Endodermal cell (in vitro differentiated cells): ENCODE measurements at regions not wholly inside any gene's neighbourhood (a gene's known extent, or its start where the extent isn't known, plus 50 kb on each side); places are given as distances from the start of the nearest gene placed in this dataset.

Experiments used
- DNase-seq: peaks from one replicate; pipeline ENCODE4 v3.0.0-alpha.2; 2017
- H3K27ac ChIP-seq: 2 replicates; pipeline ENCODE4 v1.5.1; 2013; ENCODE audit warnings: mild to moderate bottlenecking, low read depth, low read length, moderate library complexity
- H3K27me3 ChIP-seq: 2 replicates; pipeline ENCODE4 v1.6.1; 2013; ENCODE audit warnings: mild to moderate bottlenecking, low read length, moderate library complexity; ENCODE audit not compliant: insufficient read depth, control insufficient read depth, poor library complexity, severe bottlenecking
- H3K36me3 ChIP-seq: 2 replicates; pipeline ENCODE4 v1.7.0; 2013; ENCODE audit warnings: mild to moderate bottlenecking, low read length, moderate library complexity; ENCODE audit not compliant: control insufficient read depth, insufficient read depth
- H3K4me1 ChIP-seq: one replicate; pipeline ENCODE4 v1.7.0; 2013; ENCODE audit warnings: low read length; ENCODE audit not compliant: control insufficient read depth, insufficient read depth
- H3K4me3 ChIP-seq: 2 replicates; pipeline ENCODE4 v1.5.1; 2013; ENCODE audit warnings: mild to moderate bottlenecking, low read length, moderate library complexity
- H3K9ac ChIP-seq: 2 replicates; pipeline ENCODE4 v1.6.1; 2013; ENCODE audit warnings: mild to moderate bottlenecking, low read length, moderate library complexity; ENCODE audit not compliant: poor library complexity, severe bottlenecking; ENCODE audit errors: extremely low read depth
- H3K9me3 ChIP-seq: 2 replicates; pipeline ENCODE4 v1.6.1; 2013; ENCODE audit warnings: mild to moderate bottlenecking, low read length, moderate library complexity; ENCODE audit not compliant: control insufficient read depth
- H3K27ac Mint-ChIP-seq: 2 replicates; pipeline ENCODE4 v1.8.0; 2020; ENCODE audit warnings: mixed read lengths
- H3K27me3 Mint-ChIP-seq: 2 replicates; pipeline ENCODE4 v1.8.0; 2021; ENCODE audit warnings: mild to moderate bottlenecking, mixed read lengths; ENCODE audit not compliant: insufficient read depth
- H3K36me3 Mint-ChIP-seq: 2 replicates; pipeline ENCODE4 v1.8.0; 2020; ENCODE audit warnings: low read depth, mixed read lengths
- H3K4me1 Mint-ChIP-seq: 2 replicates; pipeline ENCODE4 v1.8.0; 2020; ENCODE audit warnings: mixed read lengths
- H3K4me3 Mint-ChIP-seq: 2 replicates; pipeline ENCODE4 v1.8.0; 2020; ENCODE audit warnings: mild to moderate bottlenecking, moderate library complexity, mixed read lengths
- H3K9me3 Mint-ChIP-seq: 2 replicates; pipeline ENCODE4 v1.8.0; 2020; ENCODE audit warnings: mild to moderate bottlenecking, mixed read lengths
- WGBS, 2 experiments: methylation state at CpG; one replicate each; pipeline versions ENCODE4 v1.1.5 to v1.1.7; 2013; ENCODE audit warnings: missing lambda C conversion rate in 2 of 2, mixed read lengths in 1 of 2; ENCODE audit not compliant: insufficient coverage in 1 of 2, insufficient read length in 1 of 2; 5-methylcytosine and 5-hydroxymethylcytosine counted together
- TF ChIP-seq, protein P1 (sequence below): fragments of 200-600 bp; sonication (generic); conservative IDR thresholded peaks from 2 replicates; pipeline ENCODE4 v1.5.0; 2021; ENCODE audit warnings: antibody characterized with exemption, mild to moderate bottlenecking

DNA sequence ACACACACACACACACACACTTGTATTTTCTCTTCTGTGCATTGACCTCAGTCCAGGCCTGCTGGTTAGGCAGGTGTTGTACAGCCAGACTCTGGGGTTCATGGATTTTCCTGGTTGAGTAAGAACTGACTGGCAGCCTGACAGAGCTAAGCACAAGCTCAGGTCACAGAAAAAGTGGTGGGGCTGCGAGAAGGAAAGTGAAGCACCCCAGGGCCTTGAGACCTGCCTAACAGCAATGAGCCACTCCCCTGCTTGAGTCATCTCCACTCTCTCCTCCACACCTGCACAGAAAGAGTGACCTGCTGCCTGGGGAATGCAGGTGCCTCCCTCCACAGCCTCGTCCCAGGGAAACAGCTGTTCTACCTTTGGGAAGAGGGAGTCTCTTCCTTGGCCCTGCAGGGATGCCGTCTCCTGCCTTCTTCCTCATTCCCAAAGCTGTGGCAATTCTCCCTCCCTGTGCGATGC is 91.4 kb upstream of the LGALSL start:
- Histone ChIP-seq H3K9me3 (peaks cover 3% of the 10 kb centered on the region), H3K4me1 (peaks cover 16% of the 10 kb centered on the region), H3K36me3 (no peaks in the 10 kb centered on the region), H3K4me3 (no peak overlapping the region), H3K27me3 (peaks cover 5% of the 10 kb centered on the region), H3K9ac (no peak overlapping the region), H3K27ac (no peak overlapping the region)
- Mint-ChIP-seq H3K36me3 (no peaks in the 10 kb centered on the region), H3K9me3 (peaks cover 4% of the 10 kb centered on the region), H3K4me1 (peaks cover 27% of the 10 kb centered on the region), H3K27me3 (peaks cover 12% of the 10 kb centered on the region), H3K27ac (no peak overlapping the region), H3K4me3 (no peak overlapping the region)
- TF ChIP-seq, protein P1, sequence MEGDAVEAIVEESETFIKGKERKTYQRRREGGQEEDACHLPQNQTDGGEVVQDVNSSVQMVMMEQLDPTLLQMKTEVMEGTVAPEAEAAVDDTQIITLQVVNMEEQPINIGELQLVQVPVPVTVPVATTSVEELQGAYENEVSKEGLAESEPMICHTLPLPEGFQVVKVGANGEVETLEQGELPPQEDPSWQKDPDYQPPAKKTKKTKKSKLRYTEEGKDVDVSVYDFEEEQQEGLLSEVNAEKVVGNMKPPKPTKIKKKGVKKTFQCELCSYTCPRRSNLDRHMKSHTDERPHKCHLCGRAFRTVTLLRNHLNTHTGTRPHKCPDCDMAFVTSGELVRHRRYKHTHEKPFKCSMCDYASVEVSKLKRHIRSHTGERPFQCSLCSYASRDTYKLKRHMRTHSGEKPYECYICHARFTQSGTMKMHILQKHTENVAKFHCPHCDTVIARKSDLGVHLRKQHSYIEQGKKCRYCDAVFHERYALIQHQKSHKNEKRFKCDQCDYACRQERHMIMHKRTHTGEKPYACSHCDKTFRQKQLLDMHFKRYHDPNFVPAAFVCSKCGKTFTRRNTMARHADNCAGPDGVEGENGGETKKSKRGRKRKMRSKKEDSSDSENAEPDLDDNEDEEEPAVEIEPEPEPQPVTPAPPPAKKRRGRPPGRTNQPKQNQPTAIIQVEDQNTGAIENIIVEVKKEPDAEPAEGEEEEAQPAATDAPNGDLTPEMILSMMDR: no peak
- peak; percentile 68 for DNase-seq
- WGBS, 2 experiments: 89 to 92% methylated on average over 4 of the region's 4 CpGs

DNA sequence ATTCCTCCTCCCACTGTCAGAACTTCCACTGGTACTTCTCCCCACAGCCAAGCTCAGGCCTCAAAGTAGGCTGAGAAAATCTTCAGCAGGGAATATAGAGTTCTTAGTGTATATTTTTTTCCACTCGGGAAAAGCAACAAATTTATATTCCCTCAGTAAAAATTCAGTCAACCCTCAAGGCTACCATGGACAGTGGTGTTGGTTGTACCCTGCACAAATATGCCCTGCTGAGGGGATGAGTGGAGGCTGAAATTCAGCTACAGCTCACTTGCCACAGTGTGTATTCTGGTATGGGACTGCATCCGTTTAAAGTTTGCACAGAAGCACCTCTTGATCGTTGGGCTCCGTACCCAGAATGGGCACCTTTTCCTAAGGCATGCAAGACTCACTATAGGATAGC is 90.8 kb upstream of the LGALSL start:
- H3K4me1 Mint-ChIP-seq: peaks cover 32% of the 10 kb centered on the region
- peaks cover 3% of the 10 kb centered on the region for H3K9me3 ChIP-seq
- H3K4me3 ChIP-seq: no peak overlapping the region
- WGBS, 2 experiments: 79 to 90% methylated on average over 3 of the region's 4 CpGs
- peaks cover 5% of the 10 kb centered on the region for H3K27me3 ChIP-seq
- no peaks in the 10 kb centered on the region for H3K36me3 ChIP-seq
- H3K27me3 Mint-ChIP-seq: peaks cover 10% of the 10 kb centered on the region
- no peak for DNase-seq
- H3K27ac ChIP-seq: no peak overlapping the region
- H3K4me3 Mint-ChIP-seq: no peak overlapping the region
- no peak overlapping the region for H3K27ac Mint-ChIP-seq
- H3K36me3 Mint-ChIP-seq: no peaks in the 10 kb centered on the region
- H3K4me1 ChIP-seq: peaks cover 19% of the 10 kb centered on the region
- H3K9me3 Mint-ChIP-seq: peaks cover 4% of the 10 kb centered on the region
- TF ChIP-seq, protein P1: no peak
- H3K9ac ChIP-seq: no peak overlapping the region

DNA sequence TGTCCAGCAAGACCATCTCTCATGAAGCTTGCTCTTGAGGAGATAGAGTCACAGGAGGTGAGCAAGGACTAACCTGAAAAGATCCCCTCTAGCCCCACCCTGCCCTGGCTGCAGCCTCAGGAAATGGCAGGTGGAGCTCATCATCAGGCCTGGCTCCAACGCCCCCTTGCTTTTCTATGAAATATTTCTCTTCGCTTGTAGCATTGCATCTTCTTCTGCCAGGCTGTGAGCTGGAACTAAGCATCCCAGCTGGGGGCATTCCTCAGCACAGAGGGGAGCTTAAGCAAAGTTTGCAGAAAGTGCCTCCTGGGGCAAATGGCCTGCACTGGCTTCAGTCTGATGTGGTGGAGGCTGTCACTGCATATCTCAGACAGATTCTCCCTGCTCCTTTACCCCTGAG is 90.1 kb upstream of the LGALSL start:
- Mint-ChIP-seq H3K27me3 (peaks cover 10% of the 10 kb centered on the region), H3K4me3 (no peak overlapping the region), H3K4me1 (peaks cover 38% of the 10 kb centered on the region), H3K27ac (no peak overlapping the region), H3K36me3 (no peaks in the 10 kb centered on the region), H3K9me3 (peaks cover 4% of the 10 kb centered on the region)
- WGBS, 2 experiments: 66 to 75% methylated on average over 2 of the region's 2 CpGs
- Histone ChIP-seq H3K9ac (no peak overlapping the region), H3K36me3 (no peaks in the 10 kb centered on the region), H3K9me3 (peaks cover 3% of the 10 kb centered on the region), H3K27ac (no peak overlapping the region), H3K27me3 (peaks cover 5% of the 10 kb centered on the region), H3K4me1 (peaks cover 23% of the 10 kb centered on the region), H3K4me3 (no peak overlapping the region)
- TF ChIP-seq, protein P1: peak; percentile 50
- DNase-seq: peak; percentile 83
